ENCODE measurements at regions not wholly inside any gene's neighbourhood (a gene's known extent, or its start where the extent isn't known, plus 50 kb on each side); places are given as distances from the start of the nearest gene placed in this dataset.

GRCh38 chr6:153804755-153805330 is 234.2 kb upstream of the OPRM1 start:
- intact Hi-C loops (cut with micrococcal nuclease) = no loop called here
- H3K27me3 Mint-ChIP-seq (ENCODE audit: insufficient read depth, unreplicated experiment) = no peaks in the 10 kb centered on the region
- no TSS peak for BruUV-seq (replicated peaks)
- POLR2A ChIA-PET = interaction anchor here (0.7 kb wide), 1 partner anchor 136 kb away, joined by 3 read pairs; no protein-coding TSS in a partner anchor
- H3K9me3 Mint-ChIP-seq (ENCODE audit: unreplicated experiment) = no peaks in the 10 kb centered on the region
- TF ChIP-seq, protein P1, sequence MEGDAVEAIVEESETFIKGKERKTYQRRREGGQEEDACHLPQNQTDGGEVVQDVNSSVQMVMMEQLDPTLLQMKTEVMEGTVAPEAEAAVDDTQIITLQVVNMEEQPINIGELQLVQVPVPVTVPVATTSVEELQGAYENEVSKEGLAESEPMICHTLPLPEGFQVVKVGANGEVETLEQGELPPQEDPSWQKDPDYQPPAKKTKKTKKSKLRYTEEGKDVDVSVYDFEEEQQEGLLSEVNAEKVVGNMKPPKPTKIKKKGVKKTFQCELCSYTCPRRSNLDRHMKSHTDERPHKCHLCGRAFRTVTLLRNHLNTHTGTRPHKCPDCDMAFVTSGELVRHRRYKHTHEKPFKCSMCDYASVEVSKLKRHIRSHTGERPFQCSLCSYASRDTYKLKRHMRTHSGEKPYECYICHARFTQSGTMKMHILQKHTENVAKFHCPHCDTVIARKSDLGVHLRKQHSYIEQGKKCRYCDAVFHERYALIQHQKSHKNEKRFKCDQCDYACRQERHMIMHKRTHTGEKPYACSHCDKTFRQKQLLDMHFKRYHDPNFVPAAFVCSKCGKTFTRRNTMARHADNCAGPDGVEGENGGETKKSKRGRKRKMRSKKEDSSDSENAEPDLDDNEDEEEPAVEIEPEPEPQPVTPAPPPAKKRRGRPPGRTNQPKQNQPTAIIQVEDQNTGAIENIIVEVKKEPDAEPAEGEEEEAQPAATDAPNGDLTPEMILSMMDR (IDR thresholded peaks at IDR 0.05; ENCODE audit: unreplicated experiment) = no peak
- no peaks in the 10 kb centered on the region for H3K36me3 Mint-ChIP-seq (ENCODE audit: insufficient read depth, unreplicated experiment)
- no peaks in the 10 kb centered on the region for H3K4me1 Mint-ChIP-seq (ENCODE audit: insufficient read depth, unreplicated experiment)
- CTCF ChIA-PET = no interaction called here
- no peak for DNase-seq (ENCODE audit: unreplicated experiment)
- H3K27ac Mint-ChIP-seq (ENCODE audit: low read depth, unreplicated experiment) = no peak overlapping the region
- no peak overlapping the region for H3K4me3 Mint-ChIP-seq (ENCODE audit: unreplicated experiment)

- no peak for DNase-seq (ENCODE audit: unreplicated experiment)
- intact Hi-C loops (cut with micrococcal nuclease) = no loop called here
- no peak overlapping the region for H3K27ac Mint-ChIP-seq (ENCODE audit: low read depth, unreplicated experiment)
- no peak overlapping the region for H3K4me3 Mint-ChIP-seq (ENCODE audit: unreplicated experiment)
- TF ChIP-seq, protein P1 (IDR thresholded peaks at IDR 0.05; ENCODE audit: unreplicated experiment) = no peak
- no peaks in the 10 kb centered on the region for H3K4me1 Mint-ChIP-seq (ENCODE audit: insufficient read depth, unreplicated experiment)
- CTCF ChIA-PET = interaction anchor here (0.5 to 1.2 kb wide), 3 partner anchors 248 to 621 kb away, joined by 3 to 5 read pairs (median 4); no protein-coding TSS in a partner anchor
- POLR2A ChIA-PET = no interaction called here
- H3K36me3 Mint-ChIP-seq (ENCODE audit: insufficient read depth, unreplicated experiment) = no peaks in the 10 kb centered on the region
- H3K27me3 Mint-ChIP-seq (ENCODE audit: insufficient read depth, unreplicated experiment) = no peaks in the 10 kb centered on the region
- H3K9me3 Mint-ChIP-seq (ENCODE audit: unreplicated experiment) = no peaks in the 10 kb centered on the region
- BruUV-seq (replicated peaks) = no TSS peak
Observed at GRCh38 chr6:153801917-153802316, 237.1 kb upstream of the OPRM1 start.

- ChIA-PET POLR2A (interaction anchor here (1.0 kb wide), 1 partner anchor 11 kb away, joined by 3 read pairs; no protein-coding TSS in a partner anchor), CTCF (interaction anchor here (0.7 to 1.2 kb wide), 2 partner anchors 146 to 246 kb away, joined by 4 to 5 read pairs; no protein-coding TSS in a partner anchor)
- Mint-ChIP-seq H3K27ac (ENCODE audit: low read depth, unreplicated experiment) (no peak overlapping the region), H3K9me3 (ENCODE audit: unreplicated experiment) (no peaks in the 10 kb centered on the region), H3K36me3 (ENCODE audit: insufficient read depth, unreplicated experiment) (no peaks in the 10 kb centered on the region), H3K4me3 (ENCODE audit: unreplicated experiment) (no peak overlapping the region), H3K4me1 (ENCODE audit: insufficient read depth, unreplicated experiment) (no peaks in the 10 kb centered on the region), H3K27me3 (ENCODE audit: insufficient read depth, unreplicated experiment) (no peaks in the 10 kb centered on the region)
- intact Hi-C loops (cut with micrococcal nuclease) = no loop called here
- TF ChIP-seq, protein P1 (IDR thresholded peaks at IDR 0.05; ENCODE audit: unreplicated experiment) = no peak
- no TSS peak for BruUV-seq (replicated peaks)
- DNase-seq (ENCODE audit: unreplicated experiment) = no peak
Observed at GRCh38 chr6:153800580-153801188, 238.4 kb upstream of the OPRM1 start.

- Mint-ChIP-seq H3K4me3 (ENCODE audit: unreplicated experiment) (no peak overlapping the region), H3K36me3 (ENCODE audit: insufficient read depth, unreplicated experiment) (no peaks in the 10 kb centered on the region), H3K4me1 (ENCODE audit: insufficient read depth, unreplicated experiment) (peaks cover 29% of the 10 kb centered on the region), H3K9me3 (ENCODE audit: unreplicated experiment) (peaks cover 15% of the 10 kb centered on the region), H3K27ac (ENCODE audit: low read depth, unreplicated experiment) (peak overlapping the region; percentile 76), H3K27me3 (ENCODE audit: insufficient read depth, unreplicated experiment) (no peaks in the 10 kb centered on the region)
- DNase-seq (ENCODE audit: unreplicated experiment) = peak; percentile 52
- intact Hi-C loops (cut with micrococcal nuclease) = no loop called here
- no TSS peak for BruUV-seq (replicated peaks)
- ChIA-PET CTCF (interaction anchor here (0.5 to 1.0 kb wide), 2 partner anchors 158 to 227 kb away, joined by 3 to 4 read pairs; no protein-coding TSS in a partner anchor), POLR2A (interaction anchor here (0.6 kb wide), 1 partner anchor 253 kb away, joined by 3 read pairs; no protein-coding TSS in a partner anchor)
- TF ChIP-seq, protein P1 (IDR thresholded peaks at IDR 0.05; ENCODE audit: unreplicated experiment) = peak; percentile 25
Observed at GRCh38 chr6:153790876-153791473, 248.1 kb upstream of the OPRM1 start.

Data from MCF 10A (cell line).